H9 (cell line): ENCODE measurements at regions not wholly inside any gene's neighbourhood (a gene's known extent, or its start where the extent isn't known, plus 50 kb on each side); places are given as distances from the start of the nearest gene placed in this dataset.
A peak's percentile ranks its signal among the peaks of the same experiment; 100 is the strongest.

Source experiments
- DNase-seq: peaks from one replicate; pipeline ENCODE4 v3.0.0-alpha.2; 2017
- H2AFZ ChIP-seq: one replicate; pipeline ENCODE4 v1.6.1; 2013; ENCODE audit warnings: mild to moderate bottlenecking, low read length, control low read depth, moderate library complexity
- H2AK5ac ChIP-seq: 2 replicates; pipeline ENCODE4 v1.6.1; 2013; ENCODE audit warnings: low read length, control low read depth, mixed read lengths; ENCODE audit not compliant: insufficient read length
- H2BK120ac ChIP-seq: one replicate; pipeline ENCODE4 v1.6.1; 2013; ENCODE audit warnings: low read depth, mild to moderate bottlenecking, low read length, control low read depth, inconsistent platforms; ENCODE audit not compliant: poor library complexity, severe bottlenecking
- H2BK12ac ChIP-seq: 2 replicates; pipeline ENCODE4 v1.6.1; 2013; ENCODE audit warnings: low read length, control low read depth, mixed read lengths, low read depth; ENCODE audit not compliant: insufficient read length
- H2BK15ac ChIP-seq: 2 replicates; pipeline ENCODE4 v1.6.1; 2013; ENCODE audit warnings: low read depth, low read length, control low read depth
- H2BK20ac ChIP-seq: one replicate; pipeline ENCODE4 v1.6.1; 2013; ENCODE audit warnings: low read depth, mild to moderate bottlenecking, low read length, control low read depth, inconsistent platforms; ENCODE audit not compliant: poor library complexity, severe bottlenecking
- H2BK5ac ChIP-seq: 2 replicates; pipeline ENCODE4 v1.6.1; 2013; ENCODE audit warnings: low read length, control low read depth, mixed read lengths; ENCODE audit not compliant: insufficient read length
- H3K14ac ChIP-seq: 2 replicates; pipeline ENCODE4 v1.6.1; 2013; ENCODE audit warnings: low read length, control low read depth; ENCODE audit not compliant: insufficient read depth
- H3K18ac ChIP-seq: 2 replicates; pipeline ENCODE4 v1.6.1; 2013; ENCODE audit warnings: low read depth, mild to moderate bottlenecking, mixed read lengths, low read length, control low read depth; ENCODE audit not compliant: insufficient read length
- H3K23ac ChIP-seq: 2 replicates; pipeline ENCODE4 v1.6.1; 2013; ENCODE audit warnings: low read length, control low read depth, mixed read lengths, low read depth; ENCODE audit not compliant: insufficient read length
- H3K23me2 ChIP-seq: 2 replicates; pipeline ENCODE4 v1.6.1; 2013; ENCODE audit warnings: low read depth, mild to moderate bottlenecking, mixed read lengths, low read length, control low read depth; ENCODE audit not compliant: insufficient read length, poor library complexity, severe bottlenecking
- H3K27ac ChIP-seq: 2 replicates; pipeline ENCODE4 v1.5.1; 2013; ENCODE audit warnings: low read length, control low read depth, mixed read lengths, low read depth; ENCODE audit not compliant: insufficient read length
- H3K27me3 ChIP-seq: 2 replicates; pipeline ENCODE4 v1.6.1; 2013; ENCODE audit warnings: low read length, control low read depth, inconsistent platforms; ENCODE audit not compliant: insufficient read depth
- H3K4ac ChIP-seq: 2 replicates; pipeline ENCODE4 v1.6.1; 2013; ENCODE audit warnings: low read depth, mild to moderate bottlenecking, control low read depth, inconsistent platforms, low read length, moderate library complexity
- H3K4me1 ChIP-seq: 2 replicates; pipeline ENCODE4 v1.6.1; 2013; ENCODE audit warnings: low read length, control low read depth, inconsistent platforms; ENCODE audit not compliant: insufficient read depth
- H3K4me2 ChIP-seq: 2 replicates; pipeline ENCODE4 v1.6.1; 2013; ENCODE audit warnings: low read length, control low read depth, mixed read lengths; ENCODE audit not compliant: insufficient read length, insufficient read depth
- H3K56ac ChIP-seq: 2 replicates; pipeline ENCODE4 v1.6.1; 2013; ENCODE audit warnings: low read depth, mild to moderate bottlenecking, mixed read lengths, low read length, control low read depth; ENCODE audit not compliant: insufficient read length
- H3K79me1 ChIP-seq: 2 replicates; pipeline ENCODE4 v1.6.1; 2013; ENCODE audit warnings: low read depth, mild to moderate bottlenecking, moderate library complexity, low read length, control low read depth, inconsistent platforms; ENCODE audit not compliant: insufficient read depth, poor library complexity, severe bottlenecking
- H3K79me2 ChIP-seq: 2 replicates; pipeline ENCODE4 v1.6.1; 2013; ENCODE audit warnings: low read length, control low read depth, inconsistent platforms; ENCODE audit not compliant: insufficient read depth
- H3K9ac ChIP-seq: 2 replicates; pipeline ENCODE4 v1.6.1; 2013; ENCODE audit warnings: low read length, control low read depth, mixed read lengths; ENCODE audit not compliant: insufficient read length; ENCODE audit errors: extremely low read depth
- H3K9me3 ChIP-seq: one replicate; pipeline ENCODE4 v1.6.1; 2013; ENCODE audit warnings: low read depth, low read length, inconsistent platforms; ENCODE audit not compliant: control insufficient read depth
- H3T11ph ChIP-seq: one replicate; pipeline ENCODE4 v1.6.1; 2013; ENCODE audit warnings: mild to moderate bottlenecking, low read length, control low read depth, inconsistent platforms
- H4K20me1 ChIP-seq: one replicate; pipeline ENCODE4 v1.6.1; 2013; ENCODE audit not compliant: control insufficient read depth, insufficient read length, insufficient read depth
- H4K5ac ChIP-seq: 2 replicates; pipeline ENCODE4 v1.6.1; 2013; ENCODE audit warnings: low read depth, mild to moderate bottlenecking, mixed read lengths, low read length, control low read depth; ENCODE audit not compliant: insufficient read length
- H4K8ac ChIP-seq: replicated peaks from 2 replicates; pipeline ENCODE4 v1.6.1; 2013; ENCODE audit warnings: low read length, control low read depth, mixed read lengths, low read depth; ENCODE audit not compliant: insufficient read length
- H4K91ac ChIP-seq: 2 replicates; pipeline ENCODE4 v1.6.1; 2013; ENCODE audit warnings: low read depth, mild to moderate bottlenecking, moderate library complexity, mixed read lengths, low read length, control low read depth; ENCODE audit not compliant: insufficient read length
- H3K27ac Mint-ChIP-seq, 3 experiments: 2 replicates in 2 of 3; 3 replicates in 1 of 3; pipeline ENCODE4 v1.8.0; 2020 to 2021; ENCODE audit warnings: mixed read lengths in 3 of 3, mild to moderate bottlenecking in 1 of 3, moderate library complexity in 1 of 3
- H3K27me3 Mint-ChIP-seq: 2 replicates; pipeline ENCODE4 v1.8.0; 2021; ENCODE audit warnings: low read depth, mild to moderate bottlenecking, moderate library complexity, mixed read lengths
- H3K36me3 Mint-ChIP-seq, 3 experiments: 2 replicates in 2 of 3; 3 replicates in 1 of 3; pipeline ENCODE4 v1.8.0; 2020 to 2021; ENCODE audit warnings: low read depth in 3 of 3, mixed read lengths in 3 of 3; ENCODE audit not compliant: insufficient read depth in 1 of 3
- H3K4me1 Mint-ChIP-seq, 2 experiments: 2 replicates each; pipeline ENCODE4 v1.8.0; 2020; ENCODE audit warnings: mixed read lengths in 2 of 2
- H3K4me3 Mint-ChIP-seq, 2 experiments: 2 replicates in 1 of 2; 3 replicates in 1 of 2; pipeline ENCODE4 v1.8.0; 2020 to 2021; ENCODE audit warnings: mild to moderate bottlenecking in 2 of 2, mixed read lengths in 2 of 2, moderate library complexity in 1 of 2
- H3K9me3 Mint-ChIP-seq, 2 experiments: 2 replicates in 1 of 2; 3 replicates in 1 of 2; pipeline ENCODE4 v1.8.0; 2020; ENCODE audit warnings: mild to moderate bottlenecking in 2 of 2, mixed read lengths in 2 of 2, moderate library complexity in 1 of 2
- CTCF ChIP-seq: fragments of 200-600 bp; sonication (generic); conservative IDR thresholded peaks from 3 replicates; pipeline ENCODE4 v1.8.0; 2021; ENCODE audit warnings: antibody characterized with exemption, mild to moderate bottlenecking
- WGBS: extraction: QIAGEN DNeasy Blood & Tissue Kit; methylation state at CpG from one replicate; pipeline ENCODE4 v1.1.7; 2013; ENCODE audit warnings: missing lambda C conversion rate, low lambda C conversion rate, mixed read lengths; ENCODE audit not compliant: insufficient read length; ENCODE audit errors: extremely low coverage; 5-methylcytosine and 5-hydroxymethylcytosine counted together

- Histone ChIP-seq H3K18ac (no peak overlapping the region), H3K23ac (no peak overlapping the region), H3K79me1 (no peaks in the 10 kb centered on the region), H3K4ac (no peak overlapping the region), H2AK5ac (no peak overlapping the region), H3K23me2 (no peaks in the 10 kb centered on the region), H4K5ac (no peak overlapping the region), H2BK12ac (no peak overlapping the region), H2BK20ac (no peak overlapping the region), H3K79me2 (no peaks in the 10 kb centered on the region), H3T11ph (no peak overlapping the region), H2BK15ac (no peak overlapping the region), H4K8ac (no peak overlapping the region), H3K27ac (no peak overlapping the region), H3K14ac (no peak overlapping the region), H3K4me1 (0 out of 2 replicates have a peak, but pooled peaks cover 2% of the 10 kb centered on the region), H2AFZ (no peak overlapping the region), H3K9me3 (no peaks in the 10 kb centered on the region), H2BK120ac (no peak overlapping the region), H4K20me1 (no peaks in the 10 kb centered on the region), H3K56ac (no peak overlapping the region), H3K9ac (no peak overlapping the region), H4K91ac (no peak overlapping the region), H3K4me2 (no peak overlapping the region), H2BK5ac (no peak overlapping the region), H3K27me3 (no peaks in the 10 kb centered on the region)
- peaks cover 4% of the 10 kb centered on the region for H3K27me3 Mint-ChIP-seq
- H3K27ac Mint-ChIP-seq, result no peak overlapping the region
- peaks cover 9 to 13% of the 10 kb centered on the region in 2 experiments for H3K4me1 Mint-ChIP-seq
- H3K36me3 Mint-ChIP-seq, result no peaks in the 10 kb centered on the region
- no peaks in the 10 kb centered on the region; a peak in 1 of 5 replicates for H3K9me3 Mint-ChIP-seq
- no CpG with 5 or more reads among the region's 21 CpGs for WGBS
- peak; percentile 93 for TF ChIP-seq CTCF
- H3K4me3 Mint-ChIP-seq, result peak overlapping the region in 1 of 2 experiments; percentile 13; a peak in 1 of 5 replicates
- DNase-seq, result peak; percentile 78
Measured at GRCh38 chr1:5509664-5510452, 482.4 kb downstream of the NPHP4 start.
